OCI-LY3 (cell line): ENCODE measurements at regions not wholly inside any gene's neighbourhood (a gene's known extent, or its start where the extent isn't known, plus 50 kb on each side); places are given as distances from the start of the nearest gene placed in this dataset.

Experiments used
- H2AFZ ChIP-seq: fragments of 200-600, 300-600 bp; shearing (Covaris generic); 2 replicates; pipeline ENCODE4 v1.6.0; 2014; ENCODE audit warnings: antibody characterized with exemption, low read depth, low read length
- H3K27ac ChIP-seq: fragments of 200-600, 300-600 bp; sonication (generic); 2 replicates; pipeline ENCODE4 v1.5.1; 2014; ENCODE audit warnings: mild to moderate bottlenecking, low read length, moderate library complexity, mixed read lengths
- H3K27me3 ChIP-seq: fragments of 200-600, 300-600 bp; sonication (generic); 2 replicates; pipeline ENCODE4 v1.6.1; 2014; ENCODE audit warnings: low read depth, low read length, mixed read lengths
- H3K36me3 ChIP-seq: fragments of 200-600, 300-600 bp; sonication (generic); replicated peaks from 2 replicates; pipeline ENCODE3; 2014; ENCODE audit warnings: low read depth, low read length, mixed read lengths
- H3K4me1 ChIP-seq: fragments of 300-600, 200-600 bp; sonication (generic); 2 replicates; pipeline ENCODE4 v1.6.1; 2014; ENCODE audit warnings: low read length, mixed read lengths
- H3K4me2 ChIP-seq: fragments of 200-600, 300-600 bp; sonication (generic); 2 replicates; pipeline ENCODE4 v1.6.1; 2014; ENCODE audit warnings: low read length, mixed read lengths
- H3K4me3 ChIP-seq: fragments of 300-600, 200-600 bp; sonication (generic); 2 replicates; pipeline ENCODE4 v1.5.1; 2014; ENCODE audit warnings: antibody characterized with exemption, mild to moderate bottlenecking, low read length, moderate library complexity
- H3K79me2 ChIP-seq: fragments of 300-600, 200-600 bp; shearing (Covaris generic); 2 replicates; pipeline ENCODE4 v1.6.1; 2014; ENCODE audit warnings: mild to moderate bottlenecking, low read length, mixed read lengths
- H3K9ac ChIP-seq: fragments of 300-600, 200-600 bp; shearing (Covaris generic); 2 replicates; pipeline ENCODE4 v1.6.0; 2014; ENCODE audit warnings: mild to moderate bottlenecking, low read length, moderate library complexity
- H3K9me3 ChIP-seq: fragments of 200-600, 300-600 bp; shearing (Covaris generic); 2 replicates; pipeline ENCODE4 v1.6.1; 2014; ENCODE audit warnings: low read length, mixed read lengths; ENCODE audit not compliant: insufficient read depth
- H4K20me1 ChIP-seq: fragments of 200-600, 300-600 bp; sonication (generic); 2 replicates; pipeline ENCODE4 v1.6.1; 2016; ENCODE audit warnings: low read length, mixed read lengths; ENCODE audit not compliant: insufficient read depth
- EZH2phosphoT487 ChIP-seq: fragments of 200-600 bp; shearing (Covaris generic); IDR thresholded peaks from 2 replicates; pipeline ENCODE4 v1.6.1; 2018; ENCODE audit warnings: antibody characterized with exemption, mixed run types, low read depth
- TF ChIP-seq, protein P1 (sequence below): fragments of 200-600, 300-600 bp; sonication (generic); IDR thresholded peaks from 2 replicates; pipeline ENCODE4 v1.5.1; 2014; ENCODE audit warnings: antibody characterized with exemption, low read length, low read depth

- no peak overlapping the region for H3K4me2 ChIP-seq
- no peaks in the 10 kb centered on the region for H3K36me3 ChIP-seq
- TF ChIP-seq EZH2phosphoT487, result no peak
- TF ChIP-seq, protein P1, sequence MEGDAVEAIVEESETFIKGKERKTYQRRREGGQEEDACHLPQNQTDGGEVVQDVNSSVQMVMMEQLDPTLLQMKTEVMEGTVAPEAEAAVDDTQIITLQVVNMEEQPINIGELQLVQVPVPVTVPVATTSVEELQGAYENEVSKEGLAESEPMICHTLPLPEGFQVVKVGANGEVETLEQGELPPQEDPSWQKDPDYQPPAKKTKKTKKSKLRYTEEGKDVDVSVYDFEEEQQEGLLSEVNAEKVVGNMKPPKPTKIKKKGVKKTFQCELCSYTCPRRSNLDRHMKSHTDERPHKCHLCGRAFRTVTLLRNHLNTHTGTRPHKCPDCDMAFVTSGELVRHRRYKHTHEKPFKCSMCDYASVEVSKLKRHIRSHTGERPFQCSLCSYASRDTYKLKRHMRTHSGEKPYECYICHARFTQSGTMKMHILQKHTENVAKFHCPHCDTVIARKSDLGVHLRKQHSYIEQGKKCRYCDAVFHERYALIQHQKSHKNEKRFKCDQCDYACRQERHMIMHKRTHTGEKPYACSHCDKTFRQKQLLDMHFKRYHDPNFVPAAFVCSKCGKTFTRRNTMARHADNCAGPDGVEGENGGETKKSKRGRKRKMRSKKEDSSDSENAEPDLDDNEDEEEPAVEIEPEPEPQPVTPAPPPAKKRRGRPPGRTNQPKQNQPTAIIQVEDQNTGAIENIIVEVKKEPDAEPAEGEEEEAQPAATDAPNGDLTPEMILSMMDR, result no peak
- H4K20me1 ChIP-seq, result no peaks in the 10 kb centered on the region
- no peak overlapping the region for H3K4me3 ChIP-seq
- no peaks in the 10 kb centered on the region for H3K27me3 ChIP-seq
- peaks cover 3% of the 10 kb centered on the region for H3K4me1 ChIP-seq
- H2AFZ ChIP-seq, result no peak overlapping the region
- no peaks in the 10 kb centered on the region for H3K79me2 ChIP-seq
- no peak overlapping the region for H3K27ac ChIP-seq
- H3K9ac ChIP-seq, result no peak overlapping the region
- peaks cover 14% of the 10 kb centered on the region; the same call in 1 of the 2 replicates for H3K9me3 ChIP-seq
Measured at GRCh38 chr12:127175361-127175760, 1091.6 kb upstream of the TMEM132C start.

GRCh38 chr12:127176804-127177203 lies 1090.2 kb upstream of the TMEM132C start:
- TF ChIP-seq, protein P1, result no peak
- no peak for TF ChIP-seq EZH2phosphoT487
- H3K4me2 ChIP-seq, result no peak overlapping the region
- no peaks in the 10 kb centered on the region for H4K20me1 ChIP-seq
- H3K36me3 ChIP-seq, result no peaks in the 10 kb centered on the region
- no peaks in the 10 kb centered on the region for H3K4me1 ChIP-seq
- H3K9ac ChIP-seq, result no peak overlapping the region
- peaks cover 14% of the 10 kb centered on the region; the same call in 1 of the 2 replicates for H3K9me3 ChIP-seq
- H3K4me3 ChIP-seq, result no peak overlapping the region
- no peak overlapping the region for H3K27ac ChIP-seq
- H2AFZ ChIP-seq, result no peak overlapping the region
- no peaks in the 10 kb centered on the region for H3K79me2 ChIP-seq
- no peaks in the 10 kb centered on the region for H3K27me3 ChIP-seq

GRCh38 chr12:127178052-127178451 lies 1088.9 kb upstream of the TMEM132C start:
- Histone ChIP-seq H3K9me3 (peaks cover 14% of the 10 kb centered on the region; the same call in 1 of the 2 replicates), H3K9ac (no peak overlapping the region), H3K4me1 (no peaks in the 10 kb centered on the region), H3K27me3 (no peaks in the 10 kb centered on the region), H4K20me1 (no peaks in the 10 kb centered on the region), H2AFZ (no peak overlapping the region), H3K79me2 (no peaks in the 10 kb centered on the region), H3K27ac (no peak overlapping the region), H3K4me2 (no peak overlapping the region), H3K36me3 (no peaks in the 10 kb centered on the region), H3K4me3 (no peak overlapping the region)
- no peak for TF ChIP-seq EZH2phosphoT487
- TF ChIP-seq, protein P1, result no peak

- Histone ChIP-seq H3K27me3 (no peaks in the 10 kb centered on the region), H2AFZ (no peak overlapping the region), H3K4me2 (no peak overlapping the region), H3K79me2 (no peaks in the 10 kb centered on the region), H3K9me3 (peaks cover 14% of the 10 kb centered on the region; the same call in 1 of the 2 replicates), H3K36me3 (no peaks in the 10 kb centered on the region), H4K20me1 (no peaks in the 10 kb centered on the region), H3K9ac (no peak overlapping the region), H3K4me3 (no peak overlapping the region), H3K4me1 (no peaks in the 10 kb centered on the region), H3K27ac (no peak overlapping the region)
- TF ChIP-seq EZH2phosphoT487, result no peak
- TF ChIP-seq, protein P1, result no peak
Measured at GRCh38 chr12:127178463-127178862, 1088.5 kb upstream of the TMEM132C start.
